ENCODE measurements at regions not wholly inside any gene's neighbourhood (a gene's known extent, or its start where the extent isn't known, plus 50 kb on each side); places are given as distances from the start of the nearest gene placed in this dataset.

DNA sequence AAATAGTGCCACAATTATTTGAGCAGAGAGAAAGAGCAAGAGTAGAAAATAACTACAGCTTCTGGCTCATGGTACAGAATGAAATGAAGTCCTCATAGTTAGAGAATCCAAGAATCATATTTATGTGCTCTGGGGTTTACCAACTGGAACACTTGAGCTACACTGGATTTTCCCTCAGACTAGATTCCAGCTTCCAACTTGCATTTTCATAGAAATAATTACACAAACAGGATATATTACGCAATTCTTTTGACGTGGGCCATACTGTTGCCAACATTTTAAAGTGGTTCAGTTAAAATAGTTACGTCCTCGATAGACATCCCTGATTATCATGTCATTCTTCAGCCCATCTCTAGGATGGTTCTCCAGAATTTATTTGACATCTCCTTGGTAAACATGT is 129.2 kb downstream of the ETAA1 start:
- no peaks in the 10 kb centered on the region for H3K36me3 Mint-ChIP-seq (ENCODE audit: low read depth)
- TF ChIP-seq CTCF (conservative IDR thresholded peaks at IDR 0.05): no peak
- peaks cover 12% of the 10 kb centered on the region for H3K9me3 Mint-ChIP-seq
- H3K4me1 Mint-ChIP-seq: peaks cover 10% of the 10 kb centered on the region
- H3K27ac Mint-ChIP-seq (ENCODE audit: unreplicated experiment): no peak overlapping the region
- DNase-seq (ENCODE audit: low read depth, low spot score): no peak
- H3K27me3 Mint-ChIP-seq (ENCODE audit: low read depth): no peaks in the 10 kb centered on the region
- no peak overlapping the region for H3K4me3 Mint-ChIP-seq

- H3K36me3 Mint-ChIP-seq (ENCODE audit: low read depth): no peaks in the 10 kb centered on the region
- no peak for TF ChIP-seq CTCF (conservative IDR thresholded peaks at IDR 0.05)
- H3K27me3 Mint-ChIP-seq (ENCODE audit: low read depth): no peaks in the 10 kb centered on the region
- peaks cover 12% of the 10 kb centered on the region for H3K9me3 Mint-ChIP-seq
- H3K27ac Mint-ChIP-seq (ENCODE audit: unreplicated experiment): no peak overlapping the region
- no peak overlapping the region for H3K4me3 Mint-ChIP-seq
- no peak for DNase-seq (ENCODE audit: low read depth, low spot score)
- H3K4me1 Mint-ChIP-seq: peaks cover 10% of the 10 kb centered on the region
Observed at GRCh38 chr2:67528320-67528719, 131.2 kb downstream of the ETAA1 start.

GRCh38 chr2:67532387-67532786 is 135.3 kb downstream of the ETAA1 start:
- H3K4me3 Mint-ChIP-seq: no peak overlapping the region
- H3K9me3 Mint-ChIP-seq: peaks cover 7% of the 10 kb centered on the region
- TF ChIP-seq CTCF (conservative IDR thresholded peaks at IDR 0.05): no peak
- H3K27me3 Mint-ChIP-seq (ENCODE audit: low read depth): no peaks in the 10 kb centered on the region
- no peak for DNase-seq (ENCODE audit: low read depth, low spot score)
- no peak overlapping the region for H3K27ac Mint-ChIP-seq (ENCODE audit: unreplicated experiment)
- no peaks in the 10 kb centered on the region for H3K4me1 Mint-ChIP-seq
- H3K36me3 Mint-ChIP-seq (ENCODE audit: low read depth): no peaks in the 10 kb centered on the region

- no peaks in the 10 kb centered on the region for H3K4me1 Mint-ChIP-seq
- DNase-seq (ENCODE audit: low read depth, low spot score): no peak
- H3K27me3 Mint-ChIP-seq (ENCODE audit: low read depth): no peaks in the 10 kb centered on the region
- H3K9me3 Mint-ChIP-seq: peaks cover 2% of the 10 kb centered on the region
- TF ChIP-seq CTCF (conservative IDR thresholded peaks at IDR 0.05): no peak
- H3K27ac Mint-ChIP-seq (ENCODE audit: unreplicated experiment): no peak overlapping the region
- H3K4me3 Mint-ChIP-seq: no peak overlapping the region
- H3K36me3 Mint-ChIP-seq (ENCODE audit: low read depth): peaks cover 2% of the 10 kb centered on the region
Observed at GRCh38 chr2:67534745-67535144, 137.6 kb downstream of the ETAA1 start.

DNA sequence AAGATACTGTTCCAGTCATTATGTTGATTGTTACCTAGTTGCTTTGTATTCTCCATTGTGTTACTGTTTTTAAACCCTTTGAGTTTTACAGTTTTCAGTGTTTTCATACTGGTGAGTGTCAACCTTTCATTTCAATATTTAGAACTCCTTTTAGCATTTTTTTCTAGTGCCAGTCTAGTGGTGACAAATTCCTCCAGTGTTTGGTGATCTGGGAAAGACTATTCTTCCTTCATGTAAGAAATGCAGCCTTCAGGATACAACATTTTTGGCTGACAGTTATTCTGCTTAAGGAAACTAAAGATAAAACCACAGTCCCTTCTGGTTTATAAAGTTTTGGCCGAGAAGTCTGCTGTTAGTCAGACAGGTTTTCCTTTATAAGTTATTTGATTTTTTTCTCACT is 143.8 kb downstream of the ETAA1 start:
- H3K36me3 Mint-ChIP-seq (ENCODE audit: low read depth): peaks cover 2% of the 10 kb centered on the region
- H3K9me3 Mint-ChIP-seq: peaks cover 9% of the 10 kb centered on the region
- H3K27me3 Mint-ChIP-seq (ENCODE audit: low read depth): no peaks in the 10 kb centered on the region
- TF ChIP-seq CTCF (conservative IDR thresholded peaks at IDR 0.05): no peak
- no peak overlapping the region for H3K27ac Mint-ChIP-seq (ENCODE audit: unreplicated experiment)
- DNase-seq (ENCODE audit: low read depth, low spot score): no peak
- H3K4me3 Mint-ChIP-seq: no peak overlapping the region
- H3K4me1 Mint-ChIP-seq: no peaks in the 10 kb centered on the region

DNA sequence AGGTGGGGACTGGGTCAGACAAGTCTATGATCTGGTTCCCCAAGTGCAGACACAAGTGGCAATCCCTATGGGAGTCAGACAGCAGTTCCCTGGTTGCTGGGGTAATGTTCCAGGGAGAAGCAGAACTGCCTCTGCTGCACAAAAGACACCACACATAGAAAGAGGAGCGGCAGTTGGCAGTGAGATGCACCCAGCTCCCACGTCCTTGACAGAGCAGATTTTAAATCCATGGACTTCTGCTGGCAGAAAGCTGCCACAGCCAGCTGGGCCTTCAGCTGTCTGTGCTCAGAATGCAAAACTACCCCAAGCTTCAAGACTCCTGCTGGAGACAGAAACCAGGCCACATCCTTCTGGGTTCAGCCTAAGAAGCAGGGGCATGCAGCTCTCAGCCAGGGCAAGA is 147.2 kb downstream of the ETAA1 start:
- Mint-ChIP-seq H3K36me3 (ENCODE audit: low read depth) (peaks cover 7% of the 10 kb centered on the region), H3K27me3 (ENCODE audit: low read depth) (peaks cover 2% of the 10 kb centered on the region), H3K27ac (ENCODE audit: unreplicated experiment) (no peak overlapping the region), H3K9me3 (peaks cover 14% of the 10 kb centered on the region), H3K4me1 (no peaks in the 10 kb centered on the region), H3K4me3 (no peak overlapping the region)
- TF ChIP-seq CTCF (conservative IDR thresholded peaks at IDR 0.05): no peak
- no peak for DNase-seq (ENCODE audit: low read depth, low spot score)
